Chondrocyte (in vitro differentiated cells): ENCODE measurements at regions not wholly inside any gene's neighbourhood (a gene's known extent, or its start where the extent isn't known, plus 50 kb on each side); places are given as distances from the start of the nearest gene placed in this dataset.
A peak's percentile ranks its signal among the peaks of the same experiment; 100 is the strongest.

Experiments
- DNase-seq: peaks from one replicate; pipeline ENCODE4 v3.0.0; 2021; ENCODE audit warnings: mixed read lengths, low spot score
- H3K27ac Mint-ChIP-seq: one replicate; pipeline ENCODE4 v1.8.0; 2021; ENCODE audit warnings: mild to moderate bottlenecking, moderate library complexity, mixed read lengths; ENCODE audit not compliant: unreplicated experiment
- H3K27me3 Mint-ChIP-seq: 2 replicates; pipeline ENCODE4 v1.8.0; 2021; ENCODE audit warnings: low read depth, mixed read lengths
- H3K36me3 Mint-ChIP-seq: 2 replicates; pipeline ENCODE4 v1.8.0; 2021; ENCODE audit warnings: low read depth, mixed read lengths
- H3K4me1 Mint-ChIP-seq: 2 replicates; pipeline ENCODE4 v1.8.0; 2021; ENCODE audit warnings: low read depth, mild to moderate bottlenecking, mixed read lengths
- H3K4me3 Mint-ChIP-seq: one replicate; pipeline ENCODE4 v1.8.0; 2021; ENCODE audit warnings: mild to moderate bottlenecking, moderate library complexity, mixed read lengths; ENCODE audit not compliant: unreplicated experiment
- H3K9me3 Mint-ChIP-seq: 2 replicates; pipeline ENCODE4 v1.8.0; 2021; ENCODE audit warnings: low read depth, mixed read lengths
- CTCF ChIP-seq: fragments of 200-600 bp; sonication (generic); IDR thresholded peaks from 2 replicates; pipeline ENCODE4 v1.5.0; 2021; ENCODE audit warnings: antibody characterized with exemption, mild to moderate bottlenecking, moderate library complexity

- DNase-seq = no peak
- TF ChIP-seq CTCF = no peak
- Mint-ChIP-seq H3K27me3 (no peaks in the 10 kb centered on the region), H3K36me3 (peaks cover 2% of the 10 kb centered on the region), H3K27ac (peak overlapping the region; percentile 66), H3K4me1 (peaks cover 20% of the 10 kb centered on the region), H3K9me3 (peaks cover 19% of the 10 kb centered on the region), H3K4me3 (no peak overlapping the region)
These were observed 95.7 kb upstream of the IL15 start for GRCh38 chr4:141540643-141541042.

DNA sequence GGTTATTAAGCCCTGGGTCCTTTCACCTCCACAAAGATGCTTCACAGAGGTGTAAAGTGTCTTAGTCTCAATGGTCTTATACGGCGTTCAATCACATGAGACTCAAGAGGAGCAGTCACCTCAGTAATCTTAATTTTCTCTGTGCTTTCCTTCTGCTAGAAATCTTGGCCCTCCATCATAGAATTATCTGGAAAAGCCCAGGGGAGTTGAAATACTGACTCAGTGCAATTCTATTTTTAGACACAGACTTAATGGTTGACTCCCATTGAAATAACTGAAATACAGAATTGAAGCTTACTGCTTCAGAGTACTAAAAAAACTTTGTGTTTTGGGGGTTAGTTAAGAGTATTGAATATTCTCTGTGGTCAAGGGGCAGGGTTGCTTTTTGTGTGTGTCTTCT is 94.5 kb upstream of the IL15 start:
- peaks cover 20% of the 10 kb centered on the region for H3K4me1 Mint-ChIP-seq
- TF ChIP-seq CTCF = no peak
- peaks cover 19% of the 10 kb centered on the region for H3K9me3 Mint-ChIP-seq
- H3K4me3 Mint-ChIP-seq = no peak overlapping the region
- peak overlapping the region; percentile 65 for H3K27ac Mint-ChIP-seq
- H3K36me3 Mint-ChIP-seq = peaks cover 2% of the 10 kb centered on the region
- DNase-seq = no peak
- no peaks in the 10 kb centered on the region for H3K27me3 Mint-ChIP-seq

- H3K27me3 Mint-ChIP-seq = no peaks in the 10 kb centered on the region
- DNase-seq = no peak
- H3K36me3 Mint-ChIP-seq = no peaks in the 10 kb centered on the region
- H3K4me1 Mint-ChIP-seq = peaks cover 20% of the 10 kb centered on the region
- H3K9me3 Mint-ChIP-seq = peaks cover 10% of the 10 kb centered on the region
- TF ChIP-seq CTCF = no peak
- no peak overlapping the region for H3K27ac Mint-ChIP-seq
- H3K4me3 Mint-ChIP-seq = no peak overlapping the region
These were observed 93.2 kb upstream of the IL15 start for GRCh38 chr4:141543176-141543575.

GRCh38 chr4:141543706-141544105 is 92.7 kb upstream of the IL15 start:
- Mint-ChIP-seq H3K4me1 (peaks cover 21% of the 10 kb centered on the region), H3K27ac (no peak overlapping the region), H3K27me3 (no peaks in the 10 kb centered on the region), H3K4me3 (no peak overlapping the region), H3K9me3 (peaks cover 5% of the 10 kb centered on the region), H3K36me3 (no peaks in the 10 kb centered on the region)
- TF ChIP-seq CTCF = no peak
- DNase-seq = no peak

DNA sequence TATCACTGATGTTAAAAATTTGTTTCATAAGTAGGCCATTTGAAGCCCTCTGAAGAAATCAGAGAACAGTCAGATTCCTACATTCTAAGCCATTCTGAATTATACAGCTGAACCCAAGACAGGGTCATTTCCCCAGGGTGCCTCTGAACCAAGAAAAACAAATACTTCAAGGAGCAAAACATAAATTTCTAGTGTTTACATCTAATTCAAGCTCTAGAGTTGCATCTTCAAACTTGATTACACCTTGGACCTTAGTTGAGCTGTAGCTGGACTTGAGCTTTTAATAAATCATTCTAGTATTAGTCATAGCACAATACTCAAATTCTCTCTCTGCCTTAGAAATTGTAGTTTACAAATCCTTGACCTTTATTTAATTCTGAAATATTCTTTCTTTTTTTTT is 87.6 kb upstream of the IL15 start:
- no peak for TF ChIP-seq CTCF
- Mint-ChIP-seq H3K9me3 (peaks cover 19% of the 10 kb centered on the region), H3K4me1 (peaks cover 4% of the 10 kb centered on the region), H3K4me3 (no peak overlapping the region), H3K36me3 (peaks cover 9% of the 10 kb centered on the region), H3K27ac (no peak overlapping the region), H3K27me3 (no peaks in the 10 kb centered on the region)
- DNase-seq = no peak
